ENCODE measurements at regions not wholly inside any gene's neighbourhood (a gene's known extent, or its start where the extent isn't known, plus 50 kb on each side); places are given as distances from the start of the nearest gene placed in this dataset.

GRCh38 chr15:61426466-61426865 is 197.4 kb upstream of the RORA start:
- Histone ChIP-seq H3K27me3 (no peaks in the 10 kb centered on the region), H3K9me3 (no peaks in the 10 kb centered on the region), H3K4me3 (ENCODE audit: low read depth, low read length) (no peak overlapping the region), H3K36me3 (no peaks in the 10 kb centered on the region), H3K4me1 (peaks cover 3% of the 10 kb centered on the region; the same call in 1 of the 2 replicates)
- TF ChIP-seq, protein P1, sequence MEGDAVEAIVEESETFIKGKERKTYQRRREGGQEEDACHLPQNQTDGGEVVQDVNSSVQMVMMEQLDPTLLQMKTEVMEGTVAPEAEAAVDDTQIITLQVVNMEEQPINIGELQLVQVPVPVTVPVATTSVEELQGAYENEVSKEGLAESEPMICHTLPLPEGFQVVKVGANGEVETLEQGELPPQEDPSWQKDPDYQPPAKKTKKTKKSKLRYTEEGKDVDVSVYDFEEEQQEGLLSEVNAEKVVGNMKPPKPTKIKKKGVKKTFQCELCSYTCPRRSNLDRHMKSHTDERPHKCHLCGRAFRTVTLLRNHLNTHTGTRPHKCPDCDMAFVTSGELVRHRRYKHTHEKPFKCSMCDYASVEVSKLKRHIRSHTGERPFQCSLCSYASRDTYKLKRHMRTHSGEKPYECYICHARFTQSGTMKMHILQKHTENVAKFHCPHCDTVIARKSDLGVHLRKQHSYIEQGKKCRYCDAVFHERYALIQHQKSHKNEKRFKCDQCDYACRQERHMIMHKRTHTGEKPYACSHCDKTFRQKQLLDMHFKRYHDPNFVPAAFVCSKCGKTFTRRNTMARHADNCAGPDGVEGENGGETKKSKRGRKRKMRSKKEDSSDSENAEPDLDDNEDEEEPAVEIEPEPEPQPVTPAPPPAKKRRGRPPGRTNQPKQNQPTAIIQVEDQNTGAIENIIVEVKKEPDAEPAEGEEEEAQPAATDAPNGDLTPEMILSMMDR (IDR thresholded peaks at IDR 0.05; ENCODE audit: low read depth, low read length) = no peak
- DNase-seq = no peak

DNA sequence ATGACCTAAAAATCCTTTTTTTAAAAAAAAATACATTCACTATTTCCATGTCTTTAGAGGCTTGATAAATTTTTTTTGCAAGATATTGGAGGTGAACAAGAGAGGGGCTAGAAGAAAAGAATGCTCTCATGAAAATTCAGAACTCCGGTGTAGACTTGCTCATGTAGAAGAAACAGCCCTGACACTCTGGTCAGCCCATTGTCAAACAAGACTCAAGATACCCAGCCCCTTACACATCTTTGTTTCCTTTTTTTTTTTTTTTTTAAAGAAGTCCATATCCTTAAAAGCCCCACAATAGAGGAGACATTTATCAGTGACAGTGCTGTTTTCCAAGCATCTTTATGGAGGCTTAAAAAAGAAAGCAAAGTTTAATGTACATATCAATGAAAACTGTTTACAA is 196.8 kb upstream of the RORA start:
- no peaks in the 10 kb centered on the region for H3K36me3 ChIP-seq
- TF ChIP-seq, protein P1 (IDR thresholded peaks at IDR 0.05; ENCODE audit: low read depth, low read length) = no peak
- H3K4me1 ChIP-seq = peaks cover 3% of the 10 kb centered on the region; the same call in 1 of the 2 replicates
- H3K27me3 ChIP-seq = no peaks in the 10 kb centered on the region
- H3K4me3 ChIP-seq (ENCODE audit: low read depth, low read length) = no peak overlapping the region
- no peaks in the 10 kb centered on the region for H3K9me3 ChIP-seq
- no peak for DNase-seq

DNA sequence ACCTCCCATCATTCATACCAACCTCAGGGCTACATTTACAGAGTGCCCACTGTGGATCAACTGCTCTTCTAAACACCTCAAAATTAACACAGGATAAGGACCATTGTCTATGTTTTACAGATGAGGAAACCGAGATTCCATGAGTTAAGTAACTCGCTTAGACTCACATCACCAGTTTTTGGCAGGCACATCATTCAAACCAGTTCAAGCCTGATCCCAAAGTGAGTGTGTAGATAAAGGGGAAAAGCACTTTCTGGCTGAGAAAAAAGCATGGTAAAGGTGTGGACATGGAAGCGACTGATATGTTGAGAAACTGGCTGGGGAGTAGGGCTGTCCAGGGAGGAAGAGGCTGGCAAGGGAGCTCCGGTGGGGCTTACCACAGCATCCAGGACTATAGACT is 193.7 kb upstream of the RORA start:
- no peaks in the 10 kb centered on the region for H3K27me3 ChIP-seq
- no peak for DNase-seq
- H3K4me3 ChIP-seq (ENCODE audit: low read depth, low read length) = no peak overlapping the region
- H3K36me3 ChIP-seq = no peaks in the 10 kb centered on the region
- H3K4me1 ChIP-seq = peaks cover 3% of the 10 kb centered on the region; the same call in 1 of the 2 replicates
- TF ChIP-seq, protein P1 (IDR thresholded peaks at IDR 0.05; ENCODE audit: low read depth, low read length) = no peak
- H3K9me3 ChIP-seq = no peaks in the 10 kb centered on the region

GRCh38 chr15:61421938-61422337 is 192.8 kb upstream of the RORA start:
- Histone ChIP-seq H3K4me3 (ENCODE audit: low read depth, low read length) (no peak overlapping the region), H3K4me1 (peaks cover 3% of the 10 kb centered on the region; the same call in 1 of the 2 replicates), H3K36me3 (no peaks in the 10 kb centered on the region), H3K27me3 (no peaks in the 10 kb centered on the region), H3K9me3 (no peaks in the 10 kb centered on the region)
- TF ChIP-seq, protein P1 (IDR thresholded peaks at IDR 0.05; ENCODE audit: low read depth, low read length) = no peak
- DNase-seq = no peak

- Histone ChIP-seq H3K9me3 (no peaks in the 10 kb centered on the region), H3K4me1 (peaks cover 3% of the 10 kb centered on the region; the same call in 1 of the 2 replicates), H3K27me3 (no peaks in the 10 kb centered on the region), H3K36me3 (no peaks in the 10 kb centered on the region), H3K4me3 (ENCODE audit: low read depth, low read length) (no peak overlapping the region)
- DNase-seq = no peak
- TF ChIP-seq, protein P1 (IDR thresholded peaks at IDR 0.05; ENCODE audit: low read depth, low read length) = no peak
Observed at GRCh38 chr15:61421470-61421869, 192.4 kb upstream of the RORA start.

- H3K36me3 ChIP-seq = no peaks in the 10 kb centered on the region
- no peak for DNase-seq
- peaks cover 3% of the 10 kb centered on the region; the same call in 1 of the 2 replicates for H3K4me1 ChIP-seq
- TF ChIP-seq, protein P1 (IDR thresholded peaks at IDR 0.05; ENCODE audit: low read depth, low read length) = no peak
- H3K4me3 ChIP-seq (ENCODE audit: low read depth, low read length) = no peak overlapping the region
- H3K27me3 ChIP-seq = no peaks in the 10 kb centered on the region
- H3K9me3 ChIP-seq = no peaks in the 10 kb centered on the region
Observed at GRCh38 chr15:61420546-61420945, 191.4 kb upstream of the RORA start.

All from BE2C (cell line).